ENCODE measurements at regions not wholly inside any gene's neighbourhood (a gene's known extent, or its start where the extent isn't known, plus 50 kb on each side); places are given as distances from the start of the nearest gene placed in this dataset.

DNA sequence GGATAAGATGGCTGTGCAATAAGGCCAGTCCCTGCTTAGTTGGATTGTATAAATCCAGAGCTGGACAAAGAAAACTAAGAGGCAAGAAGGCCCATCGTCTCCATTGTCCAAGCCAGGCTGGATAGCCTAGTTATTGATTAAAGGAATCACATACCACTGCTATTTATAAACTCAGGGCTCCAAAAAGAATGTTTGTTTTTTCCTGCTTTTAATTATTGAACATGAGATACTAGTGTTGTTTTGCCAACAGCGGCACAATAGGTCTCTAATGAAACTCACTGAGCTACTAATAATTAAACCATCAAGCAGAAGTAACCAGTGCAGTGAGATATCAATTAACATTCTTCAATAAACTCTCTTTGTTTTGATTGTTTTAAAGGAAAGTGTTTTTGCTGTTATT lies 259.7 kb downstream of the INSC start:
- H3K27ac ChIP-seq (replicated peaks) = no peak overlapping the region
- intact Hi-C loops (cut with micrococcal nuclease) = no loop called here
- H3K36me3 ChIP-seq = no peaks in the 10 kb centered on the region
- H3K27me3 ChIP-seq (ENCODE audit: low read depth) = peaks cover 17% of the 10 kb centered on the region
- TF ChIP-seq, protein P1, sequence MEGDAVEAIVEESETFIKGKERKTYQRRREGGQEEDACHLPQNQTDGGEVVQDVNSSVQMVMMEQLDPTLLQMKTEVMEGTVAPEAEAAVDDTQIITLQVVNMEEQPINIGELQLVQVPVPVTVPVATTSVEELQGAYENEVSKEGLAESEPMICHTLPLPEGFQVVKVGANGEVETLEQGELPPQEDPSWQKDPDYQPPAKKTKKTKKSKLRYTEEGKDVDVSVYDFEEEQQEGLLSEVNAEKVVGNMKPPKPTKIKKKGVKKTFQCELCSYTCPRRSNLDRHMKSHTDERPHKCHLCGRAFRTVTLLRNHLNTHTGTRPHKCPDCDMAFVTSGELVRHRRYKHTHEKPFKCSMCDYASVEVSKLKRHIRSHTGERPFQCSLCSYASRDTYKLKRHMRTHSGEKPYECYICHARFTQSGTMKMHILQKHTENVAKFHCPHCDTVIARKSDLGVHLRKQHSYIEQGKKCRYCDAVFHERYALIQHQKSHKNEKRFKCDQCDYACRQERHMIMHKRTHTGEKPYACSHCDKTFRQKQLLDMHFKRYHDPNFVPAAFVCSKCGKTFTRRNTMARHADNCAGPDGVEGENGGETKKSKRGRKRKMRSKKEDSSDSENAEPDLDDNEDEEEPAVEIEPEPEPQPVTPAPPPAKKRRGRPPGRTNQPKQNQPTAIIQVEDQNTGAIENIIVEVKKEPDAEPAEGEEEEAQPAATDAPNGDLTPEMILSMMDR (IDR thresholded peaks at IDR 0.05; ENCODE audit: borderline replicate concordance) = no peak
- H3K4me3 ChIP-seq = no peak overlapping the region
- H3K4me1 ChIP-seq = no peaks in the 10 kb centered on the region
- no peak for DNase-seq
- peaks cover 17% of the 10 kb centered on the region for H3K9me3 ChIP-seq (replicated peaks)

DNA sequence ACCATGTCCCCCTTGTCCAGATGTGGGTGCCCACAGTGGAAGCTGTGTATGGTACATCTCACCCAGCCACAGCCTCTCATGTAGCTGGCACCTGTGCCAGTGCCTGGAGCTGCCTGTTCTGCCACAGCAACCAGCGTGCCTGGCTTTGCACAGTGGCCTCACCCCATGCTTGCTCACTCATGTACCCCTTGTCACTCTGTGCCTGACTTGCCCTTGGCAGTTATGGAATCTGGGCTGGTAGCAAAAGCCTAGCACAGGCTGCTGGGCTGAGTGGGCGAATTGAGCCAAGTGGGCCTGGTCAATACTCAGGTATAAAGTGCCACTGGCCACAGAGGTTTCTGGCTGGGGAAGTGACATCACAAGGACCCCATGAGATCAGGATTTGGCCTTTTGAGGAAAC lies 264.2 kb downstream of the INSC start:
- H3K27ac ChIP-seq (replicated peaks) = no peak overlapping the region
- H3K4me3 ChIP-seq = no peak overlapping the region
- no peaks in the 10 kb centered on the region for H3K36me3 ChIP-seq
- DNase-seq = no peak
- TF ChIP-seq, protein P1 (IDR thresholded peaks at IDR 0.05; ENCODE audit: borderline replicate concordance) = no peak
- peaks cover 17% of the 10 kb centered on the region for H3K9me3 ChIP-seq (replicated peaks)
- intact Hi-C loops (cut with micrococcal nuclease) = no loop called here
- no peaks in the 10 kb centered on the region for H3K27me3 ChIP-seq (ENCODE audit: low read depth)
- no peaks in the 10 kb centered on the region for H3K4me1 ChIP-seq

DNA sequence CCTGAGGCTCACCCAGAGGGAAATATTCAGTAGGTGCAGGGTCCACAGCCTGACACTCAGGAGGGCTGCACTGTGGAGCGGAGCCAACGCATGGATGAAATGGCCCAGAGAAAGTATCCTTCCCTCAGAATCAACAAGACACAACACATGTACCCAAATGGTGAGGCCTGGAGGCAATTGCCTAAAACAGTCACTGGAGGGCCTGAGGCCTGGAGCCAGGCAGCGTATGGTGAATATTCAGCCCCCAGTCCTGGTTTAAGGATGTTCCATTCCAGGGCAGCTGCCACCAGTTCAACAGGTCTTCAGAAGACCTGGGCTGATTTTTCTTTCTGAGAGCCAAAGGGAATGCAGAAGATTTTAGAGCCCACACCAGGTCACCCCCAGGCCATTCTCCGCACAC lies 264.8 kb downstream of the INSC start:
- no peak overlapping the region for H3K4me3 ChIP-seq
- H3K27ac ChIP-seq (replicated peaks) = no peak overlapping the region
- H3K27me3 ChIP-seq (ENCODE audit: low read depth) = no peaks in the 10 kb centered on the region
- DNase-seq = no peak
- no peaks in the 10 kb centered on the region for H3K36me3 ChIP-seq
- peaks cover 17% of the 10 kb centered on the region for H3K9me3 ChIP-seq (replicated peaks)
- no peaks in the 10 kb centered on the region for H3K4me1 ChIP-seq
- TF ChIP-seq, protein P1 (IDR thresholded peaks at IDR 0.05; ENCODE audit: borderline replicate concordance) = no peak
- intact Hi-C loops (cut with micrococcal nuclease) = no loop called here

DNA sequence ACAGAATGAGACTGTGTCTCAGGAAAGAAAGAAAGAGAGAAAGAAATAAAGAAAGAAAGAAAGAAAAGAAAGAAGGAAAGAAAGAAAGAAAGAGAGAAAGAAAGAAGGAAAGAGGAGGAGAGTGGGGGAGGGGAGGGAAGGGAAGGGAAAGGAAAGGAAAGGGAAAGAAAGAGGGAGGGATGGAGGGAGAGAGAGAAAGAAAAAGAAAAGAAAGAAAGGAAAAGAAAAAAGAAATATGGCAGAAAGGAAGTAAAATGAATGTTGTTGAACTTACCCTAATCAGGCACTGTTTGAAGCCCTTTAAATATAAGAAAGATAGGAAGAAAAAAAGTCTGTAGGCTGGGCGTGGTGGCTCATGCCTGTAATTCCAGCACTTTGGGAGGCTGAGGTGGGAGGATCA lies 276.1 kb downstream of the INSC start:
- no peak for DNase-seq
- H3K4me3 ChIP-seq = no peak overlapping the region
- H3K27ac ChIP-seq (replicated peaks) = no peak overlapping the region
- no peaks in the 10 kb centered on the region for H3K36me3 ChIP-seq
- no peaks in the 10 kb centered on the region for H3K4me1 ChIP-seq
- H3K9me3 ChIP-seq (replicated peaks) = peaks cover 36% of the 10 kb centered on the region
- no peaks in the 10 kb centered on the region for H3K27me3 ChIP-seq (ENCODE audit: low read depth)
- TF ChIP-seq, protein P1 (IDR thresholded peaks at IDR 0.05; ENCODE audit: borderline replicate concordance) = no peak
- intact Hi-C loops (cut with micrococcal nuclease) = no loop called here

DNA sequence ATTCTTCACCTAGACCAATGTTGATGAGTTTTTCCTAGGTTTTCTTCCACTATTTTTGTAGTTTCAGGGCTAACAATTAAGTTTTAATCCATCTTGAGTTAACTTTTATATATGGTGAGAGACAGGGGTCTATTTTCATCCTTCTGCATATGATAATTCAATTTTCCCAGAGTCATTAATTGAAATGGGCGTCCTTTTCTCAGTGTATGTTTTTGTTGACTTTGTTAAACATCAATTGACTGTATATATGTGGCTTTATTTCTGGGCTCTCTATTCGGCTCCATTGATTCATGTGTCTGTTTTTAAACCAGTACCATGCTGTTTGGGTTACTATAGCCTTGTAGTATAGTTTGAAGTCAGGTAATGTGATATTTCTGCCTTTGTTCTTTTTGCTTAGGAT lies 282.1 kb downstream of the INSC start:
- H3K27me3 ChIP-seq (ENCODE audit: low read depth) = no peaks in the 10 kb centered on the region
- H3K4me1 ChIP-seq = no peaks in the 10 kb centered on the region
- H3K36me3 ChIP-seq = no peaks in the 10 kb centered on the region
- TF ChIP-seq, protein P1 (IDR thresholded peaks at IDR 0.05; ENCODE audit: borderline replicate concordance) = no peak
- no peak overlapping the region for H3K4me3 ChIP-seq
- peaks cover 66% of the 10 kb centered on the region for H3K9me3 ChIP-seq (replicated peaks)
- no peak overlapping the region for H3K27ac ChIP-seq (replicated peaks)
- no peak for DNase-seq
- intact Hi-C loops (cut with micrococcal nuclease) = no loop called here

DNA sequence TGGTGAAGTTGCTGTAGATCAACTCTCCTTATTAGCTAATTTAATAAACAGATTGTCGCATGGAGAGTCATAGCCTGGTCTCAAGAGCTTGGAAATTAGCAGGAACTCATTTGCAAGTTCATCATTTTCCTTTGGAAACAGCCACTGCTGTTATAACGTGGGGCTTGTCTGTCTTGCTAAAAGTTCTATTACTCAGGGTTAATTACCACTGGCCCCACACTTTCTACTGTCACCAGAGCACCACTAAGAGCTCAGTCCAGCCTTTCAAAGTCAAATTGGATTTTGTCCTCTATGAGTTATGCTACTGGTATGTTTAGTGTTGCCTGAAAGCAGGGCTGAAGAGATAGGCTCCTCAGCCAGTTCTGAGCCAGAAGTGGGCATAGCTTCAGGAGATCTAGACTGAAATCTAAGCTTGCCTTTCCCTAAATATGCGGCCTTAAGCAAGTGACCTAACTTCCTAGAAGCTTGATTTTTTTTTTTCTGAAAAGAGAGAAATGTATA lies 292.2 kb downstream of the INSC start:
- Histone ChIP-seq H3K4me3 (no peak overlapping the region), H3K27ac (replicated peaks) (no peak overlapping the region), H3K4me1 (no peaks in the 10 kb centered on the region), H3K27me3 (ENCODE audit: low read depth) (no peaks in the 10 kb centered on the region), H3K9me3 (replicated peaks) (peaks cover 12% of the 10 kb centered on the region), H3K36me3 (no peaks in the 10 kb centered on the region)
- TF ChIP-seq, protein P1 (IDR thresholded peaks at IDR 0.05; ENCODE audit: borderline replicate concordance) = no peak
- intact Hi-C loops (cut with micrococcal nuclease) = no loop called here
- no peak for DNase-seq
